Parathyroid adenoma (tissue), 2 donors: ENCODE measurements at regions not wholly inside any gene's neighbourhood (a gene's known extent, or its start where the extent isn't known, plus 50 kb on each side); places are given as distances from the start of the nearest gene placed in this dataset.

Source experiments
- H2AFZ ChIP-seq: fragments of 300-600 bp; sonication (generic); one replicate; pipeline ENCODE4 v1.7.0; 2017; ENCODE audit warnings: antibody characterized with exemption, mild to moderate bottlenecking
- H3K27ac ChIP-seq: fragments of 300-600 bp; sonication (generic); one replicate; pipeline ENCODE4 v1.7.0; 2017
- H3K27me3 ChIP-seq: fragments of 300-600 bp; sonication (generic); one replicate; pipeline ENCODE4 v1.7.0; 2017; ENCODE audit warnings: low read length; ENCODE audit not compliant: control insufficient read depth, insufficient read depth
- H3K36me3 ChIP-seq: fragments of 300-600 bp; sonication (generic); one replicate; pipeline ENCODE4 v1.7.0; 2017; ENCODE audit warnings: low read length; ENCODE audit not compliant: control insufficient read depth, insufficient read depth
- H3K4me1 ChIP-seq: fragments of 300-600 bp; sonication (generic); one replicate; pipeline ENCODE4 v1.7.0; 2017; ENCODE audit warnings: control low read depth
- H3K4me2 ChIP-seq: fragments of 300-600 bp; sonication (generic); one replicate; pipeline ENCODE4 v1.7.0; 2017; ENCODE audit warnings: low read length
- H3K4me3 ChIP-seq: fragments of 300-600 bp; sonication (generic); one replicate; pipeline ENCODE4 v1.7.0; 2017; ENCODE audit warnings: low read depth, low read length
- H3K79me2 ChIP-seq: fragments of 300-600 bp; sonication (generic); one replicate; pipeline ENCODE4 v1.7.0; 2017; ENCODE audit warnings: control low read depth
- H3K9ac ChIP-seq: fragments of 300-600 bp; sonication (generic); one replicate; pipeline ENCODE4 v1.7.0; 2017; ENCODE audit warnings: mild to moderate bottlenecking
- H3K9me3 ChIP-seq: fragments of 300-600 bp; sonication (generic); one replicate; pipeline ENCODE4 v1.7.0; 2017; ENCODE audit warnings: low read length; ENCODE audit not compliant: control insufficient read depth
- TF ChIP-seq, protein P1 (sequence below): fragments of 300-600 bp; sonication (generic); IDR thresholded peaks from one replicate; pipeline ENCODE4 v1.7.0; 2017; ENCODE audit warnings: antibody characterized with exemption, mild to moderate bottlenecking
- donor health status: primary hyperparathyroidism.

DNA sequence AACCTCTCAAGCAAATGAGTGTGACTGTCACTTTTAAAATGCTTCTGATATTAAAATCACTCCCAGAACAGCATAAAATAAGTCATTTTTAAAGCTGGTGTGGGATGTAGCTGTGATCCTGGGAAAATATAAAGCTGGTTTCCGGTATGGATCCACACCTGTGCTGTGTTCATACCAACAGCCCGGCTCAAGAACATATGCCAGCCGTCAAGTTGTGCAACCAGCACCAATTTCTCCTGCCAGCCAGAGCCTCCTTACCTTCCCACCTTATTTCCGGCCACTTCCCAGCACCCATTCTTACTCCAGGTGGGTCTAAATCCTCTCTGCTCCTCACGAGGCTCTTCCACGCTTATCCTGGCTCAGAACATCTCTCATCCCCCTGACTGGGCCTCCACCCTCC lies 50.9 kb upstream of the RPS6KA2 start:
- H3K36me3 ChIP-seq = no peaks in the 10 kb centered on the region
- H3K27me3 ChIP-seq = no peaks in the 10 kb centered on the region
- no peaks in the 10 kb centered on the region for H3K9me3 ChIP-seq
- H3K4me2 ChIP-seq = no peak overlapping the region
- H3K4me3 ChIP-seq = no peak overlapping the region
- H3K4me1 ChIP-seq = no peaks in the 10 kb centered on the region
- H3K79me2 ChIP-seq = no peaks in the 10 kb centered on the region
- no peak overlapping the region for H3K27ac ChIP-seq
- no peak overlapping the region for H3K9ac ChIP-seq
- TF ChIP-seq, protein P1, sequence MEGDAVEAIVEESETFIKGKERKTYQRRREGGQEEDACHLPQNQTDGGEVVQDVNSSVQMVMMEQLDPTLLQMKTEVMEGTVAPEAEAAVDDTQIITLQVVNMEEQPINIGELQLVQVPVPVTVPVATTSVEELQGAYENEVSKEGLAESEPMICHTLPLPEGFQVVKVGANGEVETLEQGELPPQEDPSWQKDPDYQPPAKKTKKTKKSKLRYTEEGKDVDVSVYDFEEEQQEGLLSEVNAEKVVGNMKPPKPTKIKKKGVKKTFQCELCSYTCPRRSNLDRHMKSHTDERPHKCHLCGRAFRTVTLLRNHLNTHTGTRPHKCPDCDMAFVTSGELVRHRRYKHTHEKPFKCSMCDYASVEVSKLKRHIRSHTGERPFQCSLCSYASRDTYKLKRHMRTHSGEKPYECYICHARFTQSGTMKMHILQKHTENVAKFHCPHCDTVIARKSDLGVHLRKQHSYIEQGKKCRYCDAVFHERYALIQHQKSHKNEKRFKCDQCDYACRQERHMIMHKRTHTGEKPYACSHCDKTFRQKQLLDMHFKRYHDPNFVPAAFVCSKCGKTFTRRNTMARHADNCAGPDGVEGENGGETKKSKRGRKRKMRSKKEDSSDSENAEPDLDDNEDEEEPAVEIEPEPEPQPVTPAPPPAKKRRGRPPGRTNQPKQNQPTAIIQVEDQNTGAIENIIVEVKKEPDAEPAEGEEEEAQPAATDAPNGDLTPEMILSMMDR = no peak
- H2AFZ ChIP-seq = no peak overlapping the region
